ENCODE measurements at regions not wholly inside any gene's neighbourhood (a gene's known extent, or its start where the extent isn't known, plus 50 kb on each side); places are given as distances from the start of the nearest gene placed in this dataset.

DNA sequence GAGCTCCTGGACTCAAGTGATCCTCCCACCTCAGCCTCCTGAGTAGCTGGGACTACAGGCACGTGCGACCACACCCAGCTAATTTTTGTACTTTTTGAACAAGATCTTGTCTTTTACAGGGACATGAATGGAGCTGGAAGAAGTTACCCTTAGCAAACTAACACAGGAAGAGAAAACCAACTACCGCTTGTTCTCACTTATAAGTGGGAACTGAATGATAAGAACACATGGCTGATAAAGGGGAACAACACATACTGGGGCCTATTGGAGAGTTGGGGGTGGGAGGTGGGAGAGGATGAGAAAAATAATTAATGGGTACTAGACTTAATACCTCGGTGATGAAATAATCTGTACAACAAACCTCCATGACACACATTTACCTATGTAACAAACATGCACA lies 70.9 kb upstream of the INHBA start:
- H3K27ac Mint-ChIP-seq: no peak overlapping the region
- peaks cover 2 to 3% of the 10 kb centered on the region in 2 donors for H3K9me3 Mint-ChIP-seq
- no peak overlapping the region for H3K4me3 Mint-ChIP-seq
- H3K27me3 Mint-ChIP-seq (ENCODE audit: low read depth): peaks cover 3% of the 10 kb centered on the region
- DNase-seq (no peak), ATAC-seq (replicated peaks in 1 of 2) (no peak)
- peaks cover 0 to 2% of the 10 kb centered on the region in 2 donors for H3K36me3 Mint-ChIP-seq (ENCODE audit: insufficient read depth in 2 of 2)
- no peaks in the 10 kb centered on the region for H3K4me1 Mint-ChIP-seq (ENCODE audit: low read depth)

DNA sequence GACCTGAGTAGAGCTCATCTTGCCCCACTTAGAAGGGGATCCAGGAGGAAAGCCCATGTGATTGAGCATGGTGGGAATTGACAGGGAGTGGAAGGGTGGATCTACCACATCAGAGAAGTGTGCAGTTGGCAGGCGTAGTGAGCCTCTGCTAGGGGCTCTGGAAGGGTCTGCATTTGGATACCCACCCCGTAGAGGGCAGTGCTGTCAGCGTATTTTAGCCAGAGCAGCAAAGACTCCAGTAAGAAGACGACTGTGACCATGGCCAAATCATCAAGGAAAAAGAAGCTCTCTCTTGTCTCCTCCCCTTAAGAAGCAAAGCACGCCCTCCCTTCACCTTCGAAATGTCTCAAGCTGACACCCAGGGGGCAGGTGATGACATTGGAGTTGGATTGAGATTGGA lies 68.8 kb upstream of the INHBA start:
- no peak for DNase-seq
- peaks cover 0 to 2% of the 10 kb centered on the region in 2 donors for H3K9me3 Mint-ChIP-seq
- ATAC-seq (replicated peaks in 1 of 2): no peak
- no peaks in the 10 kb centered on the region for H3K4me1 Mint-ChIP-seq (ENCODE audit: low read depth)
- peaks cover 5% of the 10 kb centered on the region for H3K27me3 Mint-ChIP-seq (ENCODE audit: low read depth)
- H3K36me3 Mint-ChIP-seq (ENCODE audit: insufficient read depth in 2 of 2): peaks cover 0 to 2% of the 10 kb centered on the region in 2 donors
- H3K4me3 Mint-ChIP-seq: no peak overlapping the region
- H3K27ac Mint-ChIP-seq: no peak overlapping the region

DNA sequence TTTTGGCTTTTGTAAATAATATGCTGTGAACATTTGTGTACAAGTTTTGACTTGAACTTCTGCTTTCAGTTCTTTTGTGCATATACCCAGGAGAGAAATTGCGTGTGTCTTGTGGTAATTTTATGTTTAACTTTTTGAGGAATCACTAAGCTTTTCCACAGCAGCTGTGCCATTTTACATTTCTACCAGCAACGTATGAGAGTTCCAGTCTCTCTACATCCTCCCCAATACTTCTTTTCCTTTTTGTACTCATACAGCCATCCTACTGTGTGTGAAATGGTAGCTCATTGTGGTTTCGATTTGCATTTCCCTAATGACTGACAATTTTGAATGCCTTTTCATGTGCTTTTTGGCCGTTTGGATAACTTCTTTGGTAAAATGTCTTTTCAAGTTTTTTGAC lies 66.3 kb upstream of the INHBA start:
- DNase-seq: no peak

DNA sequence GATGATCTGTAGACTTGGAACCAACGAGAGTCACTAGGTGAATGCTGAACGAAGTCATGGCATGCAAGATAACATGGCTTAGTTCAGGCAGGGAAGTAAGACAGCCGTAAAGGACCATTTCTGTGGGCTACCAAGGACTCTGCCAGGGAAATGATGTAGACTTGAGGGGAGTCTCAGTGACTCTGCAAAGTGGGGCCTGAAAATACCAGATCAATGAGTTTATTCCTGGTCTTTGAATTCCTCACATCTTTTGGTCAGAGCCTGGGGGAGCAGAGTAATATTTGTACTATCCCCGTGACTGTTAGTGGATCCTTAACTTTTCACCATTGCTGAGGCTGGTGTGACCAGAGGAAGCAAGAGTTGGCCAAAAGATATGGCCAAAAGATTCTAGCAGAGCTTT lies 60.7 kb upstream of the INHBA start:
- no peak overlapping the region for H3K27ac Mint-ChIP-seq
- H3K27me3 Mint-ChIP-seq (ENCODE audit: low read depth): peaks cover 1% of the 10 kb centered on the region
- peaks cover 1 to 4% of the 10 kb centered on the region in 2 donors for H3K9me3 Mint-ChIP-seq
- ATAC-seq (replicated peaks in 1 of 2) (no peak), DNase-seq (no peak)
- no peaks in the 10 kb centered on the region for H3K4me1 Mint-ChIP-seq (ENCODE audit: low read depth)
- no peaks in the 10 kb centered on the region for H3K36me3 Mint-ChIP-seq (ENCODE audit: insufficient read depth in 2 of 2)
- H3K4me3 Mint-ChIP-seq: no peak overlapping the region

More for the DNA sequence above, 66.3 kb upstream of the INHBA start:
- Mint-ChIP-seq H3K27ac (no peak overlapping the region), H3K9me3 (peaks cover 1 to 3% of the 10 kb centered on the region in 2 donors), H3K27me3 (ENCODE audit: low read depth) (peaks cover 5% of the 10 kb centered on the region), H3K4me3 (no peak overlapping the region), H3K36me3 (ENCODE audit: insufficient read depth in 2 of 2) (peaks cover 0 to 2% of the 10 kb centered on the region in 2 donors), H3K4me1 (ENCODE audit: low read depth) (no peaks in the 10 kb centered on the region)
- no peak for ATAC-seq (replicated peaks in 1 of 2)

DNA sequence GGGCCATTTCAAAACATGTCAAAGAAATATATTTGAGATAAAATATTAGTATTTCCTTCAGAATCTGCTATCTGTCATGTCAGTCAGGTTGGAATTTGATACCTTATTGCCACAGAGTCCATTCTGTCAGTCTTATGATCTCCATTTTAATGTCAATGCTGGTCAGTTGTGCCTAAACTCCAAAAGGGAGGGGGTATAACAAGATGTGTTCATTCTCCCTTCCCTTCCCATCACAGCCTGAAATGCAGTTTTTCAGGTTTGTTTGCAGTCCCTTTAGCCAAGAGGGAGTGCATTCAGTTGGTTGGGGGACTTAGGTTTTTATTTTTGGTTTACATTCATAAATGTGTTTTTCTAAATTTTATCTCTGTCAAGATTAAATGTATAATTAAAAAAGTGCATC lies 59.8 kb upstream of the INHBA start:
- DNase-seq (no peak), ATAC-seq (replicated peaks in 1 of 2) (no peak)
- no peaks in the 10 kb centered on the region for H3K4me1 Mint-ChIP-seq (ENCODE audit: low read depth)
- no peak overlapping the region for H3K27ac Mint-ChIP-seq
- H3K4me3 Mint-ChIP-seq: no peak overlapping the region
- H3K27me3 Mint-ChIP-seq (ENCODE audit: low read depth): no peaks in the 10 kb centered on the region
- H3K9me3 Mint-ChIP-seq: peaks cover 1 to 4% of the 10 kb centered on the region in 2 donors
- no peaks in the 10 kb centered on the region for H3K36me3 Mint-ChIP-seq (ENCODE audit: insufficient read depth in 2 of 2)

DNA sequence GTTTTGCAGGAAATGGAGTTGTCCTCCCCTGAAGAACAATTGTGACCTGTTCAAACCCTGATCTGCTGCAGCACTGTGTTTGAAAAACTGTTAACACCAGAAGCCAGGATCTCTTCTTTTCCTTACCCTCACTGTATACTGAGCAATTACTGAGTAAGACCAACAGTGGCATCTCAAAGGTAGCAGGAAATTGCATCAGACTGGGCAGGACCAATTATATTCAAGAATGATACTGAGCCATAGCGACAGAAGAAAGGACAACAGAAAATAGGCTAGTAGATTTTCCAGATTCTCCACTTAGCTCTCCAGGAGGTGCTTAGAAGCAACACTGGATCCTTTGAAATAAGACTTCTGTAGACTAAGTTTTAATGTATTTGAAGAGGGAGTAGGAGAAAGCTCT lies 57.4 kb upstream of the INHBA start:
- peaks cover 2 to 5% of the 10 kb centered on the region in 2 donors for H3K36me3 Mint-ChIP-seq (ENCODE audit: insufficient read depth in 2 of 2)
- H3K4me3 Mint-ChIP-seq: no peak overlapping the region
- no peaks in the 10 kb centered on the region for H3K27me3 Mint-ChIP-seq (ENCODE audit: low read depth)
- H3K9me3 Mint-ChIP-seq: peaks cover 4 to 5% of the 10 kb centered on the region in 2 donors
- no peaks in the 10 kb centered on the region for H3K4me1 Mint-ChIP-seq (ENCODE audit: low read depth)
- DNase-seq (no peak), ATAC-seq (replicated peaks in 1 of 2) (no peak)
- no peak overlapping the region for H3K27ac Mint-ChIP-seq

DNA sequence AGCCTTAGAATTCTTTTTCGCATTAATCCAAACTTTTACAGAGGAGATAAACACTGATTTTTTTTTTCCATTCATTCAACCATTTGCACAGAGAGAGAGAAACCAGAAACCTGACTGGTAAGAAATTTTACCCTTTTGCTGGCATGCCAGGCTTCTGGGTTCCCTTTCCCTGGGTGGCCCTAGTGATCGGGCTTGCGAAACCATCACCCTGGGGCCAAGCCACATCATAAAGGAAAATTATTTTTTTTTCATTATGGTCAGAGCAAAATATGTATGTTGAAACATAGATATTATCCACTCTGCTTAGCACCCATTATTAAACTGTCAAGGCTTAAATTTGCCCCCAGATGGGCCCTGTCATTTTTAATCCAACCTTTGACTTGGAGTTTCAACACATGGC lies 55.4 kb upstream of the INHBA start:
- Mint-ChIP-seq H3K27ac (no peak overlapping the region), H3K4me3 (no peak overlapping the region), H3K4me1 (ENCODE audit: low read depth) (no peaks in the 10 kb centered on the region), H3K9me3 (peaks cover 3 to 7% of the 10 kb centered on the region in 2 donors), H3K36me3 (ENCODE audit: insufficient read depth in 2 of 2) (peaks cover 2 to 13% of the 10 kb centered on the region in 2 donors), H3K27me3 (ENCODE audit: low read depth) (no peaks in the 10 kb centered on the region)
- no peak for ATAC-seq (replicated peaks in 1 of 2)
- no peak for DNase-seq

DNA sequence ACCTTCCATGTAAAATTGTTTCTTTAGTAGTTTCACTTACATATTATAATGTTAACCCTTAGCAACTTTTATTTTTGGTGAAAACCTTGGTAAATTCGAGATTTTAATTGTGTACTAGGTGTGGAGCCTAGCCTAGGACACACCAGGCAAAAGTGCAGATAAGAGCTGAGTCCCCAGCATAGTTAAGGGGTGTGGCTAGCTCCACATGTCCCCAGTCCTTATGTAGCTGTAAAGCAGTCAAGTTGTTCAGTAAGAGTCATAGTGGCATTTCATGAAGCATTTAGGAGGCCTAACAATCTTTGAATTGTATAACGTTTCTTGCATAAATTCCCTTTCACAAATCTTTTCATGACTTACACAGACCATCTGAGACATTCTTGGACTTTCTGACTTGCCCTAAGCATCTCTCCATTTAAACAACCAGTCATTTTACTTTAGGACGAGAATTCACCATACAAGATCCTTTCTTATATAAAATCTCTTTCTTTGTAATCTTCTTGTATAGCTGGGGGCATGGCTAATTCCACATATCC lies 53.8 kb upstream of the INHBA start:
- no peaks in the 10 kb centered on the region for H3K27me3 Mint-ChIP-seq (ENCODE audit: low read depth)
- H3K36me3 Mint-ChIP-seq (ENCODE audit: insufficient read depth in 2 of 2): peaks cover 4 to 13% of the 10 kb centered on the region in 2 donors
- ATAC-seq (replicated peaks in 1 of 2): no peak
- no peak overlapping the region for H3K4me3 Mint-ChIP-seq
- no peak overlapping the region for H3K27ac Mint-ChIP-seq
- H3K4me1 Mint-ChIP-seq (ENCODE audit: low read depth): no peaks in the 10 kb centered on the region
- peaks cover 6 to 10% of the 10 kb centered on the region in 2 donors for H3K9me3 Mint-ChIP-seq
- DNase-seq: no peak

DNA sequence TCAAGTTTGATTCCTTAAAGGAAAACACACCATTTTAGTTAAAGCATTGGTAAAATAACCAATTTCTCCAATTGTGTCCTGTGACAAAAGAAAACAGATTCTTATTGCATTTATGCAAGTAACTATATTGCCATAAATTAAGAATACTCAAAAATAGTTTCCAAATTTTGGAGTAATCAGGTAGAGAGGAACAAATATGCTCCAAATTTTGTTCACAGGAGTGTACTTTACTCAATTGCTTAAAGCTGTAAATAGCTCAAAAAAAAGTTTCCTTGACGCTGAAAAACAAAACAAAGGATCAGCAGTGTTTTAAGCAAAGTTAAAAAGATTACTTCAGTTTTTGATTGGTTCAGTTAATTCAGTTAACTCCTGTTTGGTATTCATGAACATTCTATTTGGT lies 52.2 kb upstream of the INHBA start:
- ATAC-seq (replicated peaks in 1 of 2): no peak
- no peaks in the 10 kb centered on the region for H3K4me1 Mint-ChIP-seq (ENCODE audit: low read depth)
- no peaks in the 10 kb centered on the region for H3K27me3 Mint-ChIP-seq (ENCODE audit: low read depth)
- peaks cover 4 to 10% of the 10 kb centered on the region in 2 donors for H3K9me3 Mint-ChIP-seq
- no peak for DNase-seq
- H3K27ac Mint-ChIP-seq: no peak overlapping the region
- no peak overlapping the region for H3K4me3 Mint-ChIP-seq
- H3K36me3 Mint-ChIP-seq (ENCODE audit: insufficient read depth in 2 of 2): peaks cover 4 to 13% of the 10 kb centered on the region in 2 donors

DNA sequence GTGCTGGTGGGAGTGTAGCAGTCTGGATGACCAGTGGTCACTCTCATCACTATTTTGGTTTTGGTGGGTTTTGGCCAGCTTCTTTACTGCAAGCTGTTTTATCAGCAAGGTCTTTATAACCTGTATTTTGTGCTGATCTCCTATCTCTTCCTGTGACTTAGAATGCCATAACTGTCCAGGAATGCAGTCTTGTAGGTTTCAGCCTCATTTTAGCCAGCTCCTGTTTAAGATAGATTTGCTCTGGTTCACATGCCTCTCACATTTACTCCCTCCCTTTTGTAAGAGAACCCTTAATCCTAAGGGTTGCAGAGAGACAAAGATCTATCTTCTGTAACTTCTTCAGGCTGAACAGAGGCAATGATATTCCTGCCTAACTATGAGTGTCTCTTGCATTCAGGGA lies 51.2 kb upstream of the INHBA start:
- peaks cover 4 to 13% of the 10 kb centered on the region in 2 donors for H3K36me3 Mint-ChIP-seq (ENCODE audit: insufficient read depth in 2 of 2)
- ATAC-seq (replicated peaks in 1 of 2): no peak
- no peak overlapping the region for H3K4me3 Mint-ChIP-seq
- H3K27ac Mint-ChIP-seq: no peak overlapping the region
- peaks cover 2% of the 10 kb centered on the region for H3K27me3 Mint-ChIP-seq (ENCODE audit: low read depth)
- peaks cover 3 to 10% of the 10 kb centered on the region in 2 donors for H3K9me3 Mint-ChIP-seq
- no peak for DNase-seq
- no peaks in the 10 kb centered on the region for H3K4me1 Mint-ChIP-seq (ENCODE audit: low read depth)

Measured in activated T-cell treated with anti-CD3 and anti-CD28 coated beads, Interleukin-2, amount 50 U/mL, for 72 hours (primary cell).